ENCODE measurements at regions not wholly inside any gene's neighbourhood (a gene's known extent, or its start where the extent isn't known, plus 50 kb on each side); places are given as distances from the start of the nearest gene placed in this dataset.

- H3K4me1 Mint-ChIP-seq, result no peaks in the 10 kb centered on the region
- no peak for ATAC-seq (replicated peaks)
- H3K9me3 Mint-ChIP-seq, result peaks cover 0 to 5% of the 10 kb centered on the region in 2 donors
- H3K4me3 Mint-ChIP-seq, result no peak overlapping the region
- no peak overlapping the region for H3K27ac Mint-ChIP-seq
- peaks cover 23 to 28% of the 10 kb centered on the region in 2 donors for H3K27me3 Mint-ChIP-seq
- H3K36me3 Mint-ChIP-seq, result no peaks in the 10 kb centered on the region
- DNase-seq, result no peak
Observed at GRCh38 chr1:220366269-220366668, 94.0 kb upstream of the RAB3GAP2 start.

- Mint-ChIP-seq H3K9me3 (peaks cover 5 to 11% of the 10 kb centered on the region in 2 donors), H3K4me1 (no peaks in the 10 kb centered on the region), H3K27ac (no peak overlapping the region), H3K4me3 (no peak overlapping the region), H3K27me3 (peaks cover 11 to 17% of the 10 kb centered on the region in 2 donors), H3K36me3 (no peaks in the 10 kb centered on the region)
- DNase-seq (no peak), ATAC-seq (replicated peaks) (no peak)
Observed at GRCh38 chr1:220363196-220363837, 91.1 kb upstream of the RAB3GAP2 start.

- H3K27ac Mint-ChIP-seq, result no peak overlapping the region
- H3K9me3 Mint-ChIP-seq, result peaks cover 5 to 6% of the 10 kb centered on the region in 2 donors
- no peaks in the 10 kb centered on the region for H3K4me1 Mint-ChIP-seq
- ATAC-seq (replicated peaks) (no peak), DNase-seq (no peak)
- no peaks in the 10 kb centered on the region for H3K36me3 Mint-ChIP-seq
- H3K4me3 Mint-ChIP-seq, result no peak overlapping the region
- peaks cover 8 to 12% of the 10 kb centered on the region in 2 donors for H3K27me3 Mint-ChIP-seq
Observed at GRCh38 chr1:220356981-220357850, 85.0 kb upstream of the RAB3GAP2 start.

GRCh38 chr1:220353229-220354012, 81.2 kb upstream of the RAB3GAP2 start:
- Mint-ChIP-seq H3K9me3 (no peaks in the 10 kb centered on the region), H3K4me1 (no peaks in the 10 kb centered on the region), H3K4me3 (no peak overlapping the region), H3K27me3 (peaks cover 8% of the 10 kb centered on the region in 2 donors), H3K36me3 (no peaks in the 10 kb centered on the region), H3K27ac (no peak overlapping the region)
- DNase-seq (no peak), ATAC-seq (replicated peaks) (no peak)

- no peak for ATAC-seq (replicated peaks)
- Mint-ChIP-seq H3K27me3 (peaks cover 15 to 16% of the 10 kb centered on the region in 2 donors), H3K36me3 (no peaks in the 10 kb centered on the region), H3K4me3 (no peak overlapping the region), H3K4me1 (peaks cover 5 to 6% of the 10 kb centered on the region in 2 donors), H3K27ac (no peak overlapping the region), H3K9me3 (no peaks in the 10 kb centered on the region)
- no peak for DNase-seq
Observed at GRCh38 chr1:220348211-220348610, 76.0 kb upstream of the RAB3GAP2 start.

GRCh38 chr1:220347654-220348175, 75.5 kb upstream of the RAB3GAP2 start:
- no peaks in the 10 kb centered on the region for H3K36me3 Mint-ChIP-seq
- ATAC-seq (replicated peaks), result no peak

GRCh38 chr1:220344745-220345144, 72.5 kb upstream of the RAB3GAP2 start:
- Mint-ChIP-seq H3K27me3 (peaks cover 11 to 12% of the 10 kb centered on the region in 2 donors), H3K36me3 (no peaks in the 10 kb centered on the region), H3K4me3 (no peak overlapping the region), H3K27ac (no peak overlapping the region), H3K4me1 (peaks cover 5 to 6% of the 10 kb centered on the region in 2 donors), H3K9me3 (no peaks in the 10 kb centered on the region)
- peak; percentile 63 to 92 for ATAC-seq (replicated peaks)
- peak; percentile 13 for DNase-seq

More at GRCh38 chr1:220347654-220348175, 75.5 kb upstream of the RAB3GAP2 start:
- DNase-seq, result no peak
- H3K4me3 Mint-ChIP-seq, result no peak overlapping the region
- H3K27me3 Mint-ChIP-seq, result peaks cover 12 to 15% of the 10 kb centered on the region in 2 donors
- peaks cover 5 to 6% of the 10 kb centered on the region in 2 donors for H3K4me1 Mint-ChIP-seq
- no peak overlapping the region for H3K27ac Mint-ChIP-seq
- no peaks in the 10 kb centered on the region for H3K9me3 Mint-ChIP-seq

- Mint-ChIP-seq H3K27me3 (peaks cover 11 to 12% of the 10 kb centered on the region in 2 donors), H3K4me1 (peaks cover 5 to 6% of the 10 kb centered on the region in 2 donors), H3K27ac (no peak overlapping the region), H3K9me3 (no peaks in the 10 kb centered on the region), H3K36me3 (no peaks in the 10 kb centered on the region), H3K4me3 (no peak overlapping the region)
- ATAC-seq (replicated peaks) (no peak), DNase-seq (no peak)
Observed at GRCh38 chr1:220342853-220343252, 70.6 kb upstream of the RAB3GAP2 start.

- ATAC-seq (replicated peaks) (no peak), DNase-seq (no peak)
- Mint-ChIP-seq H3K36me3 (no peaks in the 10 kb centered on the region), H3K27ac (no peak overlapping the region), H3K4me1 (peaks cover 5 to 6% of the 10 kb centered on the region in 2 donors), H3K4me3 (no peak overlapping the region), H3K9me3 (no peaks in the 10 kb centered on the region), H3K27me3 (peaks cover 0 to 5% of the 10 kb centered on the region in 2 donors)
Observed at GRCh38 chr1:220341126-220341525, 68.9 kb upstream of the RAB3GAP2 start.

- Mint-ChIP-seq H3K4me1 (peaks cover 3% of the 10 kb centered on the region in 2 donors), H3K4me3 (no peak overlapping the region), H3K27me3 (no peaks in the 10 kb centered on the region), H3K27ac (no peak overlapping the region), H3K9me3 (no peaks in the 10 kb centered on the region), H3K36me3 (no peaks in the 10 kb centered on the region)
- ATAC-seq (replicated peaks) (no peak), DNase-seq (no peak)
Observed at GRCh38 chr1:220339581-220339980, 67.3 kb upstream of the RAB3GAP2 start.

GRCh38 chr1:220338759-220339158, 66.5 kb upstream of the RAB3GAP2 start:
- no peaks in the 10 kb centered on the region for H3K9me3 Mint-ChIP-seq
- no peak overlapping the region for H3K4me3 Mint-ChIP-seq
- H3K27ac Mint-ChIP-seq, result no peak overlapping the region
- H3K4me1 Mint-ChIP-seq, result peaks cover 0 to 2% of the 10 kb centered on the region in 2 donors
- no peak for DNase-seq
- H3K36me3 Mint-ChIP-seq, result no peaks in the 10 kb centered on the region
- ATAC-seq (replicated peaks), result no peak
- no peaks in the 10 kb centered on the region for H3K27me3 Mint-ChIP-seq

GRCh38 chr1:220336391-220337031, 64.3 kb upstream of the RAB3GAP2 start:
- no peak overlapping the region for H3K4me3 Mint-ChIP-seq
- ATAC-seq (replicated peaks), result no peak

GRCh38 chr1:220335668-220336067, 63.4 kb upstream of the RAB3GAP2 start:
- no peak for ATAC-seq (replicated peaks)

More at GRCh38 chr1:220336391-220337031, 64.3 kb upstream of the RAB3GAP2 start:
- Mint-ChIP-seq H3K27ac (no peak overlapping the region), H3K27me3 (no peaks in the 10 kb centered on the region), H3K9me3 (no peaks in the 10 kb centered on the region), H3K4me1 (no peaks in the 10 kb centered on the region), H3K36me3 (no peaks in the 10 kb centered on the region)
- no peak for DNase-seq

More at GRCh38 chr1:220335668-220336067, 63.4 kb upstream of the RAB3GAP2 start:
- H3K4me3 Mint-ChIP-seq, result no peak overlapping the region
- no peaks in the 10 kb centered on the region for H3K36me3 Mint-ChIP-seq
- no peaks in the 10 kb centered on the region for H3K9me3 Mint-ChIP-seq
- H3K4me1 Mint-ChIP-seq, result no peaks in the 10 kb centered on the region
- no peak overlapping the region for H3K27ac Mint-ChIP-seq
- no peaks in the 10 kb centered on the region for H3K27me3 Mint-ChIP-seq
- DNase-seq, result no peak

Data from stimulated activated naive B cell treated with anti-CD40 and anti-IgM and Interleukin-4, amounts not matched to agents 10 μg/mL and 1 μg/mL and 100 μg/mL, for 72 hours (primary cell).